Astrocyte (in vitro differentiated cells and primary cell): ENCODE measurements at regions not wholly inside any gene's neighbourhood (a gene's known extent, or its start where the extent isn't known, plus 50 kb on each side); places are given as distances from the start of the nearest gene placed in this dataset.
"Not testable (repeated sequence)": the region's sequence is repeated elsewhere in the genome, so short reads cannot be mapped to it uniquely, and the experiment has no call there.

Experiments used
- DNase-seq: peaks from one replicate; pipeline ENCODE4 v3.0.0-alpha.2; 2010; ENCODE audit warnings: low read depth
- FAIRE-seq: peaks from 2 replicates; lab custom pipeline; 2011; peaks lifted over from hg19 to GRCh38; lab: Jason Lieb, UNC
- H2AFZ ChIP-seq: 2 replicates; pipeline ENCODE4 v1.6.0; 2012; ENCODE audit warnings: low read depth, low read length, inconsistent platforms
- H3K27ac ChIP-seq: 2 replicates; pipeline ENCODE4 v1.5.1; 2011; ENCODE audit warnings: low read depth, low read length, inconsistent platforms
- H3K27me3 ChIP-seq: 2 replicates; pipeline ENCODE4 v1.6.0; 2011; ENCODE audit warnings: low read length, inconsistent platforms; ENCODE audit not compliant: insufficient read depth
- H3K36me3 ChIP-seq: 2 replicates; pipeline ENCODE4 v1.5.1; 2011; ENCODE audit warnings: low read length, inconsistent platforms; ENCODE audit not compliant: insufficient read depth
- H3K4me1 ChIP-seq: 2 replicates; pipeline ENCODE4 v1.5.1; 2011; ENCODE audit warnings: low read length, inconsistent platforms; ENCODE audit not compliant: insufficient read depth
- H3K4me2 ChIP-seq: 2 replicates; pipeline ENCODE4 v1.6.0; 2012; ENCODE audit warnings: low read length, inconsistent platforms
- H3K4me3 ChIP-seq: 2 replicates; pipeline ENCODE4 v1.5.1; 2011; ENCODE audit warnings: low read depth, mild to moderate bottlenecking, low read length, inconsistent platforms; ENCODE audit not compliant: insufficient read depth
- H3K79me2 ChIP-seq: 2 replicates; pipeline ENCODE4 v1.6.0; 2012; ENCODE audit warnings: mild to moderate bottlenecking, low read length, inconsistent platforms; ENCODE audit not compliant: insufficient read depth
- H3K9ac ChIP-seq: 2 replicates; pipeline ENCODE4 v1.6.0; 2012; ENCODE audit warnings: mild to moderate bottlenecking, low read length, inconsistent platforms
- H3K9me3 ChIP-seq: 2 replicates; pipeline ENCODE4 v1.5.1; 2012; ENCODE audit warnings: low read depth, mild to moderate bottlenecking, low read length, inconsistent platforms; ENCODE audit not compliant: insufficient read depth
- H4K20me1 ChIP-seq: 2 replicates; pipeline ENCODE4 v1.6.0; 2012; ENCODE audit warnings: low read length, inconsistent platforms; ENCODE audit not compliant: insufficient read depth
- H3K27ac Mint-ChIP-seq: one replicate; pipeline ENCODE4 v1.8.0; 2021; ENCODE audit warnings: mild to moderate bottlenecking, mixed read lengths; ENCODE audit not compliant: unreplicated experiment
- H3K27me3 Mint-ChIP-seq: one replicate; pipeline ENCODE4 v1.8.0; 2021; ENCODE audit warnings: low read depth, mixed read lengths; ENCODE audit not compliant: unreplicated experiment
- H3K36me3 Mint-ChIP-seq: one replicate; pipeline ENCODE4 v1.8.0; 2021; ENCODE audit warnings: low read depth, mixed read lengths; ENCODE audit not compliant: unreplicated experiment
- H3K4me1 Mint-ChIP-seq: one replicate; pipeline ENCODE4 v1.8.0; 2021; ENCODE audit warnings: low read depth, mixed read lengths; ENCODE audit not compliant: unreplicated experiment
- H3K4me3 Mint-ChIP-seq: one replicate; pipeline ENCODE4 v1.8.0; 2021; ENCODE audit warnings: mild to moderate bottlenecking, moderate library complexity, mixed read lengths; ENCODE audit not compliant: unreplicated experiment
- H3K9me3 Mint-ChIP-seq: one replicate; pipeline ENCODE4 v1.8.0; 2021; ENCODE audit warnings: mild to moderate bottlenecking, mixed read lengths; ENCODE audit not compliant: unreplicated experiment
- EZH2 ChIP-seq: IDR thresholded peaks from 2 replicates; pipeline ENCODE4 v1.6.1; 2012; ENCODE audit warnings: mild to moderate bottlenecking, low read length, inconsistent platforms; ENCODE audit not compliant: insufficient read depth
- TF ChIP-seq, protein P1 (sequence below): IDR thresholded peaks from 2 replicates; pipeline ENCODE4 v1.5.1; 2011; ENCODE audit warnings: low read depth, mild to moderate bottlenecking, inconsistent platforms, low read length, moderate library complexity; ENCODE audit not compliant: insufficient read depth

DNA sequence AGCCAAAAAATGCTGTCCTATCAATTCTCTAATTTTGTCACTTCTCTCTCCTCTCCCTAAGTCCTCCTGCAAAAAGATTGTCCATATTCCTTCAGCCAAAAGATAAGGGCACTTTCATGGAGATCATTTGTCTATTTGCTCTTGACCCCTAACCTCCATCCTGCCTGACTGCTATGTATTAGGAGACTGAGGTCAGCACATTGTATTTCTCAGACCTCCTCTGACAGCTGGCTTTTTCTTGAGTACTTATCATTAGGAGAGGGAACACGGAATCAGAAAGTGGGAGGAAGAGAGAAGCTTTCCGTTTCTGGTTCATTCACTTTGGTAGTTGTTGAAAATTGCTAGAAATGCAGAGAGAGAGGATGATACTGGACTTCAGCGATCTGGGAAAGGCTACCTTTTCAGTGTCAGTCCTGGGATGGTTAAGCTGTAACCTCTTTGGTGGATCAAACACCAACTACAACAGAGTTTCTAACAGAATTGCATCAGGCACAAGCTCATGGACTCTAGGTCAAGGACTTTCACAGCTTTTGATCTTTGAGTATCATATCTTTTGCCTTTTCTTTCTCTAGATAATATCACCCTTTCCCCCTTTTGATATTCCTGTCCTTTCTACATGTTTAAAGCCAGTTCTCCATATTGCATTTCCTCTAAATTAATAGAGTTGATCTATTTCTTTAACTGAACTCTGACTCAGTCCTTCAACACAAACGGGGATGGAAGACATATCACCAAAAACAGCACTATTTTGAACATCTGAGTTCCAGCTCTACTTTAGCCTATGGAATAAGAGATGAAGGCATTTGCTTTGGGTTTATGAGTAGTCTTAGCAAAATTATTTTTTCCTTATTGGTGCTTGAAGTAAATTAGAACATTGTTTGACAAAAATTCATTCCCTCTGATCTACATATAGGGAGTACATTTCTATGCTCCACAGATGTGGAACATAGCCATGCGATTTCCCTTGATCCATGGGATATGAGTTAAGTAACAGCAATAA lies 63.3 kb upstream of the KYNU start:
- no peak overlapping the region for H2AFZ ChIP-seq

DNA sequence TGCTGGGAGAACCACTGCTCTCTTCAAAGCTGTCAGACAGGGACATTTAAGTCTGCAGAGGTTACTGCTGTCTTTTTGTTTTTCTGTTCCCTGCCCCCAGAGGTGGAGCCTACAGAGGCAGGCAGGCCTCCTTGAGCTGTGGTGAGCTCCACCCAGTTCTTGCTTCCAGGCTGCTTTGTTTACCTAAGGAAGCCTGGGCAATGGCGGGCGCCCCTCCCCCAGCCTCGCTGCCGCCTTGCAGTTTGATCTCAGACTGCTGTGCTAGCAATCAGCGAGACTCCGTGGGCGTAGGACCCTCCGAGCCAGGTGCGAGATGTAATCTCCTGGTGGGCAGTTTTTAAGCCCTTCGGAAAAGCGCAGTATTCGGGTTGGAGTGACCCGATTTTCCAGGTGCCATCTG lies 65.8 kb upstream of the KYNU start:
- not testable (repeated sequence) for FAIRE-seq, H3K9me3 Mint-ChIP-seq

More for the DNA sequence above, 63.3 kb upstream of the KYNU start:
- Histone ChIP-seq H4K20me1 (no peaks in the 10 kb centered on the region), H3K36me3 (no peaks in the 10 kb centered on the region), H3K9ac (no peak overlapping the region), H3K27ac (no peak overlapping the region), H3K4me3 (no peak overlapping the region), H3K4me2 (no peak overlapping the region), H3K4me1 (no peaks in the 10 kb centered on the region), H3K9me3 (no peaks in the 10 kb centered on the region), H3K27me3 (peaks cover 2% of the 10 kb centered on the region), H3K79me2 (no peaks in the 10 kb centered on the region)
- Mint-ChIP-seq H3K9me3 (peaks cover 3% of the 10 kb centered on the region), H3K27me3 (no peaks in the 10 kb centered on the region), H3K4me3 (no peak overlapping the region), H3K27ac (no peak overlapping the region), H3K4me1 (no peaks in the 10 kb centered on the region), H3K36me3 (no peaks in the 10 kb centered on the region)
- TF ChIP-seq EZH2 = no peak
- TF ChIP-seq, protein P1, sequence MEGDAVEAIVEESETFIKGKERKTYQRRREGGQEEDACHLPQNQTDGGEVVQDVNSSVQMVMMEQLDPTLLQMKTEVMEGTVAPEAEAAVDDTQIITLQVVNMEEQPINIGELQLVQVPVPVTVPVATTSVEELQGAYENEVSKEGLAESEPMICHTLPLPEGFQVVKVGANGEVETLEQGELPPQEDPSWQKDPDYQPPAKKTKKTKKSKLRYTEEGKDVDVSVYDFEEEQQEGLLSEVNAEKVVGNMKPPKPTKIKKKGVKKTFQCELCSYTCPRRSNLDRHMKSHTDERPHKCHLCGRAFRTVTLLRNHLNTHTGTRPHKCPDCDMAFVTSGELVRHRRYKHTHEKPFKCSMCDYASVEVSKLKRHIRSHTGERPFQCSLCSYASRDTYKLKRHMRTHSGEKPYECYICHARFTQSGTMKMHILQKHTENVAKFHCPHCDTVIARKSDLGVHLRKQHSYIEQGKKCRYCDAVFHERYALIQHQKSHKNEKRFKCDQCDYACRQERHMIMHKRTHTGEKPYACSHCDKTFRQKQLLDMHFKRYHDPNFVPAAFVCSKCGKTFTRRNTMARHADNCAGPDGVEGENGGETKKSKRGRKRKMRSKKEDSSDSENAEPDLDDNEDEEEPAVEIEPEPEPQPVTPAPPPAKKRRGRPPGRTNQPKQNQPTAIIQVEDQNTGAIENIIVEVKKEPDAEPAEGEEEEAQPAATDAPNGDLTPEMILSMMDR = no peak
- DNase-seq (no peak), FAIRE-seq (no peak)

DNA sequence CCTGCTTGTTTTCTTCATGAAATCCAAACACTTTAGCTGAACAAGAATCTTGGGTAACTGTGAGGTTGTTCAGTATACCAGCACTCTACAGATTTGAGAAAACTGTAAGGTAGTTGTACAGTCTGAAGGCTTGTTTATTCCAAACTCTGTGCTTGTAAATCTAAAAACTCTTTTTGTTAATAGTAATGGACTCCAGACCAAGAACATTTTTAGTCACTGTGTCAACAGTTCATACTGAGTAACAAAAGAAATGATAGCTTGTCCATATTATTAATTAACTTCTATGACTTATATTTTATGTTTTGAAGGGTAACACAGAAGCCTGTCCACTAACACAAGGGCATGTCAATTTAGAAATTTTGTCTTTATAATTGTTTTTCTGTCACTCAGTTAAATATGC lies 72.2 kb upstream of the KYNU start:
- H3K36me3 ChIP-seq = no peaks in the 10 kb centered on the region
- no peak for DNase-seq
- no peak for TF ChIP-seq EZH2
- TF ChIP-seq, protein P1 = no peak
- H3K27ac ChIP-seq = no peak overlapping the region
- Mint-ChIP-seq H3K36me3 (no peaks in the 10 kb centered on the region), H3K9me3 (peaks cover 1% of the 10 kb centered on the region), H3K27ac (no peak overlapping the region), H3K4me3 (no peak overlapping the region), H3K4me1 (no peaks in the 10 kb centered on the region), H3K27me3 (no peaks in the 10 kb centered on the region)
- no peak overlapping the region for H3K4me2 ChIP-seq
- H3K9ac ChIP-seq = no peak overlapping the region
- no peaks in the 10 kb centered on the region for H3K27me3 ChIP-seq
- H3K4me1 ChIP-seq = no peaks in the 10 kb centered on the region
- H3K79me2 ChIP-seq = no peaks in the 10 kb centered on the region
- no peaks in the 10 kb centered on the region for H3K9me3 ChIP-seq
- no peak overlapping the region for H3K4me3 ChIP-seq
- no peaks in the 10 kb centered on the region for H4K20me1 ChIP-seq
- no peak overlapping the region for H2AFZ ChIP-seq
- FAIRE-seq = no peak

More for the DNA sequence above, 65.8 kb upstream of the KYNU start:
- H3K4me3 Mint-ChIP-seq, H3K27ac Mint-ChIP-seq, H3K79me2 ChIP-seq, H2AFZ ChIP-seq, H3K9me3 ChIP-seq, H3K27ac ChIP-seq, H3K4me1 Mint-ChIP-seq, H3K4me3 ChIP-seq, H3K4me1 ChIP-seq, H3K27me3 Mint-ChIP-seq, H4K20me1 ChIP-seq, H3K4me2 ChIP-seq, H3K9ac ChIP-seq, H3K36me3 ChIP-seq, DNase-seq, H3K36me3 Mint-ChIP-seq, H3K27me3 ChIP-seq: not testable (repeated sequence)
